HG03103 (cell line): ENCODE measurements at regions not wholly inside any gene's neighbourhood (a gene's known extent, or its start where the extent isn't known, plus 50 kb on each side); places are given as distances from the start of the nearest gene placed in this dataset.

Source experiments
- ATAC-seq: cut with Tn5 transposase; IDR thresholded peaks from one replicate; pipeline ENCODE4 v1.9.1; 2021; ENCODE audit warnings: low read depth; ENCODE audit not compliant: unreplicated experiment

GRCh38 chr4:33060674-33061542 lies 2340.7 kb downstream of the PCDH7 start:
- no peak for ATAC-seq

- no peak for ATAC-seq
These were observed 2341.6 kb downstream of the PCDH7 start for GRCh38 chr4:33061727-33062126.

GRCh38 chr4:33062155-33062806 lies 2342.1 kb downstream of the PCDH7 start:
- ATAC-seq, result no peak

DNA sequence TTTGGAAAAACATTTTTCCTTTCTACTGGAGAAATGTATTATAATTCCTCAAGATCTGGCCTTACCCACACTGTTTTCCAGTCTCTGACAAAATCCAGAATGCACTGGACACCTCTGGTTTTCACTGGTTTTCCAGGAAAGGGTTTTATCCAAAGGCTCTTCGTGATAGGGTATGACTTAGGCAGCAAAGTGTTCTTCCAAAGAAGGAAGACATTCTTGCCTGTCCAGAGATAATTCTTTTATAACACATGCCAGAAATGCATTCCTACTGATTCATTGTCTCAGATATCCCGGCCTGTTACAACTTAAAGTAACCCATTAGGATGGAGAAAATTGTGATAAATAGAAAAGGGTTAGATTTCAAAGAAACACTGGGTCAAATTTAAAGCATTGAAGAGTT lies 2343.1 kb downstream of the PCDH7 start:
- ATAC-seq, result no peak

DNA sequence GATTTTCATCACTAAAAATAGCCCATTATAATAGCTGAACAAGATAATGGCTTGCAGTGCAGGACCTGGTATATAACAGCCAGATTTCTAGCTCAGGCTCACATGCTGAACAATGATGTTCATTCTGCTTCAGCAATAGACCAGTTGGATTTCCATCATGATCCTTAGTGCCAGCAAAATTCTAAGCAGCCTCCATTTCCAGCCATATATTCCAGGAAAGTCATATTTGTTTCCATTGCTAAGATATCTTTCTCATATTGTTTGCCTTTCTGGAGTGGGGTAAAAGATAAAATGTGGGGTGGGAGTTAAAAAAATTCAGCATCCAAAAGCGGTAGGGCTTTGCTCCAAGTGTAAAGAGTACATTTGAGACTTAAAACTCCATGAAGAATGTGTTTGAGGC lies 2344.1 kb downstream of the PCDH7 start:
- ATAC-seq, result no peak

DNA sequence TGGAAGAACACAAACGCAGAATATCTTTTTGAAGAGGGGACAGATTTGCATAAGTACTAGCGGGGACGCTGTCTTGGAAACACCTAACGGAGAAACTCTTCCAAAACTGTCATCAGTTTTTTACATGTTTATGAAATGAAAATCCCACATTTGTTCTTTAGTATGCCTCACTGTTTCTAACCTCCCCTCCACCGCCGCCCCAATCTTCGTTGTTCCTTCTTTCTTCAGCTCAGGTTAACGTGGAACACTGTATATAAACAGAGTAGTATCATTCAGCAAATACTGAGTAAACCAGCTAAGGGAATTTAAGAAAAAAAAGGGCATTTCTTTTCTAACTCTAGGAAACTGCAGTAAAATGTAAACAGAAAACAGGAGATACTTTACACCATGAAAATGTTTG lies 2345.6 kb downstream of the PCDH7 start:
- ATAC-seq, result no peak

- ATAC-seq, result no peak
These were observed 2347.1 kb downstream of the PCDH7 start for GRCh38 chr4:33067221-33067620.

GRCh38 chr4:33068539-33068938 lies 2348.4 kb downstream of the PCDH7 start:
- no peak for ATAC-seq

GRCh38 chr4:33071535-33071934 lies 2351.4 kb downstream of the PCDH7 start:
- no peak for ATAC-seq

- no peak for ATAC-seq
These were observed 2352.3 kb downstream of the PCDH7 start for GRCh38 chr4:33072298-33073089.

DNA sequence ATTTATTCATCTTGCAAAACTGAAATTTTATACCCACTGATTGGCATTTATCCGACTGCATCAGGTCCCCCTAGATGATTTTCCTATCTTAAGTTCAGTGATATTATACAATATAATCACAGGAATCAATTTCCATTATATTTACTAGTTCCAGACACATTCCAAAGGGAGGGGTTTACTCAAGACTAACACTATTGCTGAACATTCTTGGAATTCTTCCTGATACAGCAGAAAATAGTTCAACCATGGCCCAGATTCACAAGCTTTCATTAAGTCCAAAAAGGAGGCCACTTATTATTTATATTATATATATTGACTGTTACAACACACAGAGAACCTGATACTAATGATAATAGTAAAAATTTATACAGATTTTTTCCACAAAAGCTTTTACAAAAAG lies 2353.6 kb downstream of the PCDH7 start:
- no peak for ATAC-seq

GRCh38 chr4:33078145-33078544 lies 2358.0 kb downstream of the PCDH7 start:
- no peak for ATAC-seq

- no peak for ATAC-seq
These were observed 2360.1 kb downstream of the PCDH7 start for GRCh38 chr4:33080275-33080674.

- ATAC-seq, result no peak
These were observed 2365.5 kb downstream of the PCDH7 start for GRCh38 chr4:33085709-33086108.

- no peak for ATAC-seq
These were observed 2366.3 kb downstream of the PCDH7 start for GRCh38 chr4:33086331-33086925.

- ATAC-seq, result no peak
These were observed 2368.5 kb downstream of the PCDH7 start for GRCh38 chr4:33088713-33089112.

DNA sequence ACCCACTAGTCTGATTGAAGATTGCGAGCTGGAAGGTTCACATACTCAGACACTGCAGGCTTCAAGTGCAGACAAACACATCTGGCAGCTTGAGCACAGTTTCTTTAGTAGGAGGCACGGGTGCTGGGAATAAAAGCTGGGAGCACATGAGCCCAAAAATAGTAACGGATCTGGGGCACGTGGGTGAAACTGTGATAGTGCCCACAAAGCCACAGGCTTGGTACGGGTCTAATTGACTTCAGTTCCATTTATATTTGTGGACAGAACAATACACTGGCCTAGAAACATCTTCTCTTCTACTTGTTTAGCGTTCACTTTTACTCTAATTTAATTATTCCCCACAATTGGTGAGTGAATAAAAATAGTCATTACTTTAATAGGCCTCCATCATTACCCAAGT lies 2370.7 kb downstream of the PCDH7 start:
- no peak for ATAC-seq

- ATAC-seq, result no peak
These were observed 2371.8 kb downstream of the PCDH7 start for GRCh38 chr4:33091961-33092360.

GRCh38 chr4:33104273-33104672 lies 2384.1 kb downstream of the PCDH7 start:
- ATAC-seq, result no peak

DNA sequence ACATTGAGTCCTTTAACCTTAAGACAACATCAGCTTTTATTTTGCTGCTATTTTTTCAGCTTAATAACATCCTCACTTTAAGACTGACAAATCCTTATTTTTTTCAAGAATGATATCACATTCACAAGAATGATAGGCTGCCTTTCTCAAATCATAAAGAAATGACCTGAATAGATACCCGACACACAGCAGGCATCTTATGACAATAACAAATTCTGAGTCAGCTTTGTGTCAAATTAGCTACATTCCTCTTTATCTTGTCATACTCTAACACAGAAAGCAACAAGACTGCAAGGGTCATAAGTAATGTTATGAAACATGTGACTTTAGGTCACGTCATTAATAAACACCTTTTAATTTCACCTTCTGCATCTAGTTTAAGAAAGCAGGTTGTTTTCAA lies 2387.6 kb downstream of the PCDH7 start:
- no peak for ATAC-seq

- no peak for ATAC-seq
These were observed 2390.9 kb downstream of the PCDH7 start for GRCh38 chr4:33111117-33111516.
